Tibial artery (tissue), 4 donors: ENCODE measurements at regions not wholly inside any gene's neighbourhood (a gene's known extent, or its start where the extent isn't known, plus 50 kb on each side); places are given as distances from the start of the nearest gene placed in this dataset.

ENCODE experiments used
- DNase-seq, 2 donors: peaks; one replicate each; pipeline ENCODE4 v3.0.0-alpha.2; 2019
- H3K27ac ChIP-seq, 2 donors: fragments of 200-600 bp; sonication (generic) in 1 of 2; 1 replicate in 1 of 2; 2 replicates in 1 of 2; pipeline ENCODE4 v1.5.1; 2018 to 2019; ENCODE audit warnings: mild to moderate bottlenecking in 1 of 2
- H3K27me3 ChIP-seq, 2 donors: fragments of 200-600 bp; sonication (generic) in 1 of 2; one replicate each; pipeline versions ENCODE4 v1.5.1 to v1.6.0; 2016 to 2019
- H3K36me3 ChIP-seq, 3 donors: fragments of 200-600 bp; sonication (generic) in 2 of 3; one replicate each; pipeline ENCODE4 v1.5.1; 2016 to 2019; ENCODE audit warnings: mild to moderate bottlenecking in 2 of 3
- H3K4me1 ChIP-seq, 4 donors: fragments of 200-600 bp; sonication (generic) in 2 of 4; 1 replicate in 3 of 4; 2 replicates in 1 of 4; pipeline ENCODE4 v1.5.1; 2016 to 2019
- H3K4me3 ChIP-seq, 2 donors: fragments of 200-600 bp; sonication (generic) in 1 of 2; 1 replicate in 1 of 2; 2 replicates in 1 of 2; pipeline ENCODE4 v1.5.1; 2018 to 2019; ENCODE audit warnings: mild to moderate bottlenecking in 2 of 2
- H3K9me3 ChIP-seq, 3 donors: fragments of 200-600 bp; sonication (generic) in 1 of 3; one replicate each; pipeline ENCODE4 v1.5.1; 2016 to 2019
- CTCF ChIP-seq, 2 experiments: fragments of 200-600 bp in 1 of 2; fragments of 450-650 bp in 1 of 2; IDR thresholded peaks; one replicate each; pipeline ENCODE4 v1.5.1; 2017 to 2019; ENCODE audit warnings: antibody characterized with exemption in 2 of 2, mild to moderate bottlenecking in 1 of 2, moderate library complexity in 1 of 2
- intact Hi-C: fragments of 100-400 bp; cut with DNase I; formaldehyde crosslinking; loops from one replicate; pipeline ENCODE4 v1.15.0; 2023; ENCODE audit warnings: low total_unique reads

DNA sequence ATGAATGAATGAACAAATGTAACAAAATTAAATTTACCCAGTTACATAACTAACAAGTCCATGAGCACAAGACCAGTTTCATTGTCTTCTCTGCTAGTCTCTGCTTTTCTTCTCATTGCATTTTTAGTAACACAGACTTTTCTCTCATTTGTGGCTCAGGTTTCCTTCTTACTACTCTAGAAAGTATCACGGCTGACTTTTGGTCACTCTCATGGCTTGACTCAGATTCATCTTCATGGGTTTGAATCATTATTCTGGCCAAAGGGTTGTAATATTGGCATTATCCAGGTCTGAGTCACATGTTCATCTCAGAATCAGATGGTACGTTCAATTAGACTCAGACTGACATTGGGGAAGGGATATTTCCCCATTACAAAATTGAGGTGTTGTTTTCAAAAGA, 121.5 kb upstream of the SATB1 start:
- H3K27me3 ChIP-seq = no peaks in the 10 kb centered on the region
- TF ChIP-seq CTCF (IDR thresholded peaks at IDR 0.05) = no peak
- no peak overlapping the region for H3K4me3 ChIP-seq
- DNase-seq = no peak
- no peaks in the 10 kb centered on the region for H3K4me1 ChIP-seq
- H3K36me3 ChIP-seq = no peaks in the 10 kb centered on the region
- intact Hi-C loops = no loop called here
- H3K9me3 ChIP-seq = no peaks in the 10 kb centered on the region
- no peak overlapping the region for H3K27ac ChIP-seq

- TF ChIP-seq CTCF (IDR thresholded peaks at IDR 0.05) = no peak
- Histone ChIP-seq H3K36me3 (no peaks in the 10 kb centered on the region), H3K9me3 (no peaks in the 10 kb centered on the region), H3K4me1 (no peaks in the 10 kb centered on the region), H3K4me3 (no peak overlapping the region), H3K27ac (no peak overlapping the region), H3K27me3 (no peaks in the 10 kb centered on the region)
- DNase-seq = no peak
- intact Hi-C loops = no loop called here
Measured at GRCh38 chr3:18544146-18544545, 119.0 kb upstream of the SATB1 start.

- H3K27me3 ChIP-seq = no peaks in the 10 kb centered on the region
- no peak overlapping the region for H3K4me3 ChIP-seq
- no peaks in the 10 kb centered on the region for H3K36me3 ChIP-seq
- intact Hi-C loops = no loop called here
- H3K9me3 ChIP-seq = no peaks in the 10 kb centered on the region
- TF ChIP-seq CTCF (IDR thresholded peaks at IDR 0.05) = no peak
- DNase-seq = no peak
- no peak overlapping the region for H3K27ac ChIP-seq
- no peaks in the 10 kb centered on the region for H3K4me1 ChIP-seq
Measured at GRCh38 chr3:18538463-18539230, 113.5 kb upstream of the SATB1 start.

- H3K4me3 ChIP-seq = no peak overlapping the region
- intact Hi-C loops = no loop called here
- no peaks in the 10 kb centered on the region for H3K36me3 ChIP-seq
Measured at GRCh38 chr3:18533039-18533438, 107.9 kb upstream of the SATB1 start.

GRCh38 chr3:18531662-18532061, 106.5 kb upstream of the SATB1 start:
- H3K9me3 ChIP-seq = no peaks in the 10 kb centered on the region
- no peak overlapping the region for H3K27ac ChIP-seq
- no peak for TF ChIP-seq CTCF (IDR thresholded peaks at IDR 0.05)

More at GRCh38 chr3:18533039-18533438, 107.9 kb upstream of the SATB1 start:
- Histone ChIP-seq H3K27ac (no peak overlapping the region), H3K4me1 (no peaks in the 10 kb centered on the region), H3K27me3 (no peaks in the 10 kb centered on the region), H3K9me3 (no peaks in the 10 kb centered on the region)
- DNase-seq = no peak
- TF ChIP-seq CTCF (IDR thresholded peaks at IDR 0.05) = no peak

More at GRCh38 chr3:18531662-18532061, 106.5 kb upstream of the SATB1 start:
- H3K4me1 ChIP-seq = no peaks in the 10 kb centered on the region
- DNase-seq = no peak
- H3K27me3 ChIP-seq = no peaks in the 10 kb centered on the region
- H3K36me3 ChIP-seq = no peaks in the 10 kb centered on the region
- intact Hi-C loops = no loop called here
- H3K4me3 ChIP-seq = no peak overlapping the region
